Gastrocnemius medialis (tissue), 4 donors: ENCODE measurements at regions not wholly inside any gene's neighbourhood (a gene's known extent, or its start where the extent isn't known, plus 50 kb on each side); places are given as distances from the start of the nearest gene placed in this dataset.
A peak's percentile ranks its signal among the peaks of the same experiment; 100 is the strongest.

Experiments
- ATAC-seq, 2 donors: fragments of 150-250 bp; one replicate each; pipeline ENCODE4 v1.9.1; 2016
- DNase-seq, 2 donors: peaks; one replicate each; pipeline ENCODE4 v3.0.0-alpha.2; 2019
- H3K27ac ChIP-seq, 4 donors: fragments of 200-600 bp; sonication (generic); 1 replicate in 1 of 4; 2 replicates in 3 of 4; pipeline ENCODE4 v1.5.1; 2016 to 2018; ENCODE audit warnings: mild to moderate bottlenecking in 2 of 4, moderate library complexity in 1 of 4
- H3K27me3 ChIP-seq, 3 donors: fragments of 200-600 bp; sonication (generic) in 2 of 3; 1 replicate in 1 of 3; 2 replicates in 2 of 3; pipeline versions ENCODE4 v1.5.1 to v1.6.0; 2016 to 2019; ENCODE audit warnings: mild to moderate bottlenecking in 1 of 3, moderate library complexity in 1 of 3
- H3K36me3 ChIP-seq, 2 donors: fragments of 200-600 bp; sonication (generic) in 1 of 2; one replicate each; pipeline ENCODE4 v1.5.1; 2017 to 2018
- H3K4me1 ChIP-seq, 2 donors: fragments of 200-600 bp; sonication (generic) in 1 of 2; one replicate each; pipeline ENCODE4 v1.5.1; 2016 to 2017; ENCODE audit warnings: mild to moderate bottlenecking in 2 of 2
- H3K4me3 ChIP-seq, 4 donors: fragments of 200-600 bp; sonication (generic) in 3 of 4; 1 replicate in 1 of 4; 2 replicates in 3 of 4; pipeline ENCODE4 v1.5.1; 2016 to 2019; ENCODE audit warnings: mild to moderate bottlenecking in 2 of 4
- H3K9me3 ChIP-seq, 3 donors: fragments of 200-600 bp; sonication (generic) in 2 of 3; 1 replicate in 1 of 3; 2 replicates in 2 of 3; pipeline ENCODE4 v1.5.1; 2016 to 2019
- POLR2A ChIP-seq, 2 donors: fragments of 450-650 bp; IDR thresholded peaks; one replicate each; pipeline ENCODE4 v1.6.1; 2017; ENCODE audit warnings: antibody characterized with exemption in 2 of 2, mild to moderate bottlenecking in 2 of 2, moderate library complexity in 2 of 2
- in situ Hi-C, 4 donors: fragments of 200-750 bp; cut with MboI; loops; one replicate each; pipeline versions ENCODE4 v1.15.0 to v1.8.0; 2017; ENCODE audit warnings: low sequenced_read_pairs in 4 of 4
- intact Hi-C: fragments of 100-400 bp; cut with DNase I; formaldehyde crosslinking; loops from one replicate; pipeline ENCODE4 v1.15.1; 2023; ENCODE audit warnings: low total_unique reads
- TF ChIP-seq, protein P1 (sequence below), 5 experiments: fragments of 450-650 bp in 3 of 5; fragments of 200-600 bp in 2 of 5; sonication (generic) in 2 of 5; IDR thresholded peaks in 4 of 5; conservative IDR thresholded peaks in 1 of 5; 1 replicate in 4 of 5; 2 replicates in 1 of 5; pipeline ENCODE4 v1.5.1; 2016 to 2019; ENCODE audit warnings: antibody characterized with exemption in 5 of 5, mild to moderate bottlenecking in 3 of 5, moderate library complexity in 3 of 5

- DNase-seq (no peak), ATAC-seq (no peak)
- Histone ChIP-seq H3K36me3 (no peaks in the 10 kb centered on the region), H3K27me3 (no peaks in the 10 kb centered on the region), H3K9me3 (no peaks in the 10 kb centered on the region), H3K4me1 (peaks cover 0 to 6% of the 10 kb centered on the region in 2 donors), H3K27ac (no peak overlapping the region), H3K4me3 (no peak overlapping the region)
- in situ Hi-C loops, result no loop called here
- intact Hi-C loops, result no loop called here
- TF ChIP-seq, protein P1, sequence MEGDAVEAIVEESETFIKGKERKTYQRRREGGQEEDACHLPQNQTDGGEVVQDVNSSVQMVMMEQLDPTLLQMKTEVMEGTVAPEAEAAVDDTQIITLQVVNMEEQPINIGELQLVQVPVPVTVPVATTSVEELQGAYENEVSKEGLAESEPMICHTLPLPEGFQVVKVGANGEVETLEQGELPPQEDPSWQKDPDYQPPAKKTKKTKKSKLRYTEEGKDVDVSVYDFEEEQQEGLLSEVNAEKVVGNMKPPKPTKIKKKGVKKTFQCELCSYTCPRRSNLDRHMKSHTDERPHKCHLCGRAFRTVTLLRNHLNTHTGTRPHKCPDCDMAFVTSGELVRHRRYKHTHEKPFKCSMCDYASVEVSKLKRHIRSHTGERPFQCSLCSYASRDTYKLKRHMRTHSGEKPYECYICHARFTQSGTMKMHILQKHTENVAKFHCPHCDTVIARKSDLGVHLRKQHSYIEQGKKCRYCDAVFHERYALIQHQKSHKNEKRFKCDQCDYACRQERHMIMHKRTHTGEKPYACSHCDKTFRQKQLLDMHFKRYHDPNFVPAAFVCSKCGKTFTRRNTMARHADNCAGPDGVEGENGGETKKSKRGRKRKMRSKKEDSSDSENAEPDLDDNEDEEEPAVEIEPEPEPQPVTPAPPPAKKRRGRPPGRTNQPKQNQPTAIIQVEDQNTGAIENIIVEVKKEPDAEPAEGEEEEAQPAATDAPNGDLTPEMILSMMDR (IDR thresholded peaks at IDR 0.05 in 4 of 5, conservative IDR thresholded peaks at IDR 0.05 in 1 of 5), result no peak
- no peak for TF ChIP-seq POLR2A (IDR thresholded peaks at IDR 0.05)
Measured at GRCh38 chr3:184470551-184470950, 90.7 kb downstream of the CHRD start.

- ATAC-seq, result no peak
- Histone ChIP-seq H3K27ac (no peak overlapping the region), H3K36me3 (no peaks in the 10 kb centered on the region), H3K9me3 (no peaks in the 10 kb centered on the region), H3K4me1 (no peaks in the 10 kb centered on the region), H3K27me3 (no peaks in the 10 kb centered on the region), H3K4me3 (no peak overlapping the region)
- DNase-seq, result no peak
- in situ Hi-C loops (no loop called here), intact Hi-C loops (no loop called here)
- no peak for TF ChIP-seq POLR2A (IDR thresholded peaks at IDR 0.05)
- TF ChIP-seq, protein P1 (IDR thresholded peaks at IDR 0.05 in 4 of 5, conservative IDR thresholded peaks at IDR 0.05 in 1 of 5), result no peak
Measured at GRCh38 chr3:184471439-184471838, 90.1 kb upstream of the EPHB3 start.

GRCh38 chr3:184472723-184473428 is 88.7 kb upstream of the EPHB3 start:
- TF ChIP-seq, protein P1 (IDR thresholded peaks at IDR 0.05 in 4 of 5, conservative IDR thresholded peaks at IDR 0.05 in 1 of 5), result no peak
- TF ChIP-seq POLR2A (IDR thresholded peaks at IDR 0.05), result peak in 1 of 2 donors; percentile 22
- ATAC-seq, result peak; percentile 30 to 69

GRCh38 chr3:184474897-184475296 is 86.7 kb upstream of the EPHB3 start:
- Histone ChIP-seq H3K27me3 (peaks cover 0 to 3% (median 3%) of the 10 kb centered on the region in 3 donors), H3K27ac (no peak overlapping the region), H3K9me3 (no peaks in the 10 kb centered on the region), H3K4me3 (no peak overlapping the region), H3K4me1 (no peaks in the 10 kb centered on the region), H3K36me3 (no peaks in the 10 kb centered on the region)
- ATAC-seq (no peak), DNase-seq (no peak)
- in situ Hi-C loops (no loop called here), intact Hi-C loops (no loop called here)
- no peak for TF ChIP-seq POLR2A (IDR thresholded peaks at IDR 0.05)
- TF ChIP-seq, protein P1 (IDR thresholded peaks at IDR 0.05 in 4 of 5, conservative IDR thresholded peaks at IDR 0.05 in 1 of 5), result no peak

More at GRCh38 chr3:184472723-184473428, 88.7 kb upstream of the EPHB3 start:
- Histone ChIP-seq H3K4me1 (no peaks in the 10 kb centered on the region), H3K27me3 (peaks cover 0 to 1% (median 0%) of the 10 kb centered on the region in 3 donors), H3K36me3 (no peaks in the 10 kb centered on the region), H3K9me3 (no peaks in the 10 kb centered on the region), H3K4me3 (no peak overlapping the region), H3K27ac (peak overlapping the region in 3 of 4 donors; percentile 19 to 61 (median 53))
- intact Hi-C loops, result no loop called here
- peak; percentile 20 to 43 for DNase-seq
- in situ Hi-C loops, result no loop called here
